ENCODE measurements at regions not wholly inside any gene's neighbourhood (a gene's known extent, or its start where the extent isn't known, plus 50 kb on each side); places are given as distances from the start of the nearest gene placed in this dataset.

DNA sequence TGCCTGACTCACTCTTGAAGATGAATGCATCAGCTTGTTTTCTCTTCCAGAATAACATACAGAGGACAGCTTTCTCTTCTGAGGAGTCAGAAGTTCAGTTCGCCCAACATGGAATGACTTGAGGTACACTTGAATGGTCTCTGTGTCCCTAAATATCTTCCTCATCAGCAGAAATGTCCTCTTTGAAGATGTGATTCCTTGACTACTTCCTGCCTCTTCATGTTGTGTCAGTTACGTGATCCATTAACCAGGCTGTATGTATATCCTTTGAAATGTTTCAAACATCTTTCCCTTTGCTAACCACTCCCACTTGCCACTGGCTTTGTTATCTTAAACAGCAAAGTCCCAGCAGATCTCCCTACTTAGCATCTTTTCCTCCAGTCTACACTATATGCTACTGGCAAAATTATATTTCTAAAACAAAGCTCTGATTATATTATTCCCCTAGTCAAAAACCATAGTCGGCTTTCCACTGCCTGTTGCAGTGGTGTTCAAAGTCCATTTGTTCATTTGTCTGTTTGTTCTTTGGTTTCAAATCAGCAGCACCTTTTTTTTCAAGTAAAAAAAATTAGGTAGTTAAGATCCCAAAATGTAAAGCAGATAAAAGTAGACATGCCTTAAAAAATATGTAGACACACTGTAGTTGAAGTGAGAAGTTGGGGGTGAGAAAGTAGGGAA is 82.1 kb upstream of the PAK3 start:
- DNase-seq, result no peak
- POLR2A ChIA-PET, result no interaction called here
- intact Hi-C loops (cut with micrococcal nuclease), result no loop called here
- Histone ChIP-seq H3K4me3 (ENCODE audit: low read length) (no peak overlapping the region), H3K9me3 (ENCODE audit: control insufficient read depth in 2 of 3, low read length in 3 of 3) (no peaks in the 10 kb centered on the region), H3K36me3 (ENCODE audit: control insufficient read depth in 2 of 3, insufficient read depth in 3 of 3, low read length in 3 of 3) (no peaks in the 10 kb centered on the region), H3K4me1 (ENCODE audit: control insufficient read depth in 2 of 2, insufficient read depth in 2 of 2, low read length in 2 of 2) (no peaks in the 10 kb centered on the region), H3K27me3 (ENCODE audit: control insufficient read depth in 2 of 2, insufficient read depth in 2 of 2, low read length in 2 of 2) (no peaks in the 10 kb centered on the region), H3K27ac (ENCODE audit: low read depth, low read length) (no peak overlapping the region)
- Mint-ChIP-seq H3K4me3 (no peak overlapping the region), H3K9me3 (peaks cover 0 to 6% (median 0%) of the 10 kb centered on the region in 11 donors), H3K4me1 (peaks cover 0 to 1% (median 0%) of the 10 kb centered on the region in 7 donors), H3K27me3 (peaks cover 0 to 10% (median 0%) of the 10 kb centered on the region in 5 donors), H3K36me3 (no peaks in the 10 kb centered on the region), H3K27ac (no peak overlapping the region)
- CTCF ChIA-PET, result no interaction called here
- ATAC-seq, result no peak

DNA sequence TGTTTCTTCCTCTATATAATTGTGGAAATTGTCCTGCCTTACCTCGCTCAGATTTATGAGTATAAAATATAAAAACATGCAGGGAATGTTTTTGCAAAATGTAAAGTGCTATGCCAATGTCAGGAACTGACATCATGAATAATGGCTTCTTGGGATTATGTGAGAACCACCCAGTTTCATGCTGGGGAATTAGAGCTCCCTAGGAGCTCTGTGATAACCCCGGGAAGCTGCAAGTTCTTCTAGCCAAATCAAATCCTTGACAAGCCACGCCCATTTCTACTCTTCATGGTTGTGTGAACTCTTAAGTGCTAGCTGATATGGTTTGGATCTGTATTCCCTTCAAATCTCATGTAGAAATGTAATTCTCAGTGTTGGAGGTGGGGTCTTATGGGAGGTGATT is 85.9 kb upstream of the PAK3 start:
- Histone ChIP-seq H3K4me3 (ENCODE audit: low read length) (no peak overlapping the region), H3K4me1 (ENCODE audit: control insufficient read depth in 2 of 2, insufficient read depth in 2 of 2, low read length in 2 of 2) (no peaks in the 10 kb centered on the region), H3K9me3 (ENCODE audit: control insufficient read depth in 2 of 3, low read length in 3 of 3) (no peaks in the 10 kb centered on the region), H3K36me3 (ENCODE audit: control insufficient read depth in 2 of 3, insufficient read depth in 3 of 3, low read length in 3 of 3) (no peaks in the 10 kb centered on the region), H3K27me3 (ENCODE audit: control insufficient read depth in 2 of 2, insufficient read depth in 2 of 2, low read length in 2 of 2) (no peaks in the 10 kb centered on the region), H3K27ac (ENCODE audit: low read depth, low read length) (no peak overlapping the region)
- peaks cover 0 to 1% (median 0%) of the 10 kb centered on the region in 7 donors for H3K4me1 Mint-ChIP-seq
- H3K36me3 Mint-ChIP-seq, result no peaks in the 10 kb centered on the region
- intact Hi-C loops (cut with micrococcal nuclease), result no loop called here
- DNase-seq, result no peak
- no peak for ATAC-seq
- ChIA-PET POLR2A (no interaction called here), CTCF (no interaction called here)
- no peak overlapping the region for H3K27ac Mint-ChIP-seq
- H3K4me3 Mint-ChIP-seq, result no peak overlapping the region
- H3K9me3 Mint-ChIP-seq, result no peaks in the 10 kb centered on the region
- peaks cover 0 to 3% (median 0%) of the 10 kb centered on the region in 5 donors for H3K27me3 Mint-ChIP-seq

DNA sequence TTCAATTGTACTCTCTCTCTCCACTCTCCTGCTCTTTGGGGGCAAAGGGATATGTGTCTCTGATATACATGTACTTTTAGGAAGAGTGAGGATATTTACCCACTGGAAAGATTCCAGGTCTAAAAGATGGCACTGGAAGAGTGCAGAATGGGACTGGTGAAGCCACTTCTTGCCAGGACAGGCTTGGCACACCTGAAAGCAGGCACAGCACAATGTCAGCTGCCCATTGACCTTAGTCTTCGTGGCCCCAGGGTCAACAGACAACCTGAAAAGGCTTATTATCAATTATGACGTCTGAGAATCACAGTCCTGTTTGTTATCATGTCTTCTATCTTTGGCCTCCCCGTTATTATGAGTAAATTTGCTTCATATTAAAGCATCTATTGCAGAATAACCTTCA is 86.7 kb upstream of the PAK3 start:
- H3K4me1 ChIP-seq (ENCODE audit: control insufficient read depth in 2 of 2, insufficient read depth in 2 of 2, low read length in 2 of 2), result no peaks in the 10 kb centered on the region
- H3K4me3 ChIP-seq (ENCODE audit: low read length), result no peak overlapping the region
- H3K27ac ChIP-seq (ENCODE audit: low read depth, low read length), result no peak overlapping the region
- ATAC-seq (no peak), DNase-seq (no peak)
- no peaks in the 10 kb centered on the region for H3K36me3 Mint-ChIP-seq
- H3K27me3 ChIP-seq (ENCODE audit: control insufficient read depth in 2 of 2, insufficient read depth in 2 of 2, low read length in 2 of 2), result no peaks in the 10 kb centered on the region
- no peaks in the 10 kb centered on the region for H3K9me3 ChIP-seq (ENCODE audit: control insufficient read depth in 2 of 3, low read length in 3 of 3)
- H3K36me3 ChIP-seq (ENCODE audit: control insufficient read depth in 2 of 3, insufficient read depth in 3 of 3, low read length in 3 of 3), result no peaks in the 10 kb centered on the region
- H3K4me3 Mint-ChIP-seq, result no peak overlapping the region
- POLR2A ChIA-PET, result no interaction called here
- H3K27me3 Mint-ChIP-seq, result no peaks in the 10 kb centered on the region
- intact Hi-C loops (cut with micrococcal nuclease), result no loop called here
- peaks cover 0 to 1% (median 0%) of the 10 kb centered on the region in 7 donors for H3K4me1 Mint-ChIP-seq
- CTCF ChIA-PET, result no interaction called here
- no peaks in the 10 kb centered on the region for H3K9me3 Mint-ChIP-seq
- no peak overlapping the region for H3K27ac Mint-ChIP-seq

DNA sequence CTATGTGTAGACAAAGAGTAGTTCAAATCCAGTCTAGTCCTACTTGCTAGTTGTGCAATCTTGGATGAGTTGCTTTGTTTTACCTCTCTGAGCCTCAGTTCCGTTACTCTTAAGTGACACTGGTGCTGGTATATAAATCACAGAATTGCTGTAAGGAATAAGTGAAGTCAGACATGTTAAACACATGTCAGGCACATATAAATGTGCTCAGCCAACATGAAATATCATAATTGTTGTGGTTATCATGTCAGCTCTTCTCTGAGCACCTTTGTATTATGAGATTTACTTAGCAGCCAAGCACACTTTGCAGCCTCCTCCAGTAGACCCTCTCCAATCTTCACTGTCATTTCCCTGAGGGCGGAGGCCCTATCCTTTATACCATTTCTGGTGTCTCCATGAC is 87.9 kb upstream of the PAK3 start:
- intact Hi-C loops (cut with micrococcal nuclease), result no loop called here
- CTCF ChIA-PET, result no interaction called here
- POLR2A ChIA-PET, result no interaction called here
- no peak overlapping the region for H3K27ac ChIP-seq (ENCODE audit: low read depth, low read length)
- H3K27me3 Mint-ChIP-seq, result no peaks in the 10 kb centered on the region
- H3K4me3 ChIP-seq (ENCODE audit: low read length), result no peak overlapping the region
- H3K36me3 ChIP-seq (ENCODE audit: control insufficient read depth in 2 of 3, insufficient read depth in 3 of 3, low read length in 3 of 3), result no peaks in the 10 kb centered on the region
- H3K36me3 Mint-ChIP-seq, result no peaks in the 10 kb centered on the region
- H3K4me1 Mint-ChIP-seq, result peaks cover 0 to 1% (median 0%) of the 10 kb centered on the region in 7 donors
- no peaks in the 10 kb centered on the region for H3K9me3 Mint-ChIP-seq
- DNase-seq, result no peak
- no peak overlapping the region for H3K27ac Mint-ChIP-seq
- no peaks in the 10 kb centered on the region for H3K9me3 ChIP-seq (ENCODE audit: control insufficient read depth in 2 of 3, low read length in 3 of 3)
- H3K4me3 Mint-ChIP-seq, result no peak overlapping the region
- no peaks in the 10 kb centered on the region for H3K4me1 ChIP-seq (ENCODE audit: control insufficient read depth in 2 of 2, insufficient read depth in 2 of 2, low read length in 2 of 2)
- no peaks in the 10 kb centered on the region for H3K27me3 ChIP-seq (ENCODE audit: control insufficient read depth in 2 of 2, insufficient read depth in 2 of 2, low read length in 2 of 2)
- no peak for ATAC-seq

DNA sequence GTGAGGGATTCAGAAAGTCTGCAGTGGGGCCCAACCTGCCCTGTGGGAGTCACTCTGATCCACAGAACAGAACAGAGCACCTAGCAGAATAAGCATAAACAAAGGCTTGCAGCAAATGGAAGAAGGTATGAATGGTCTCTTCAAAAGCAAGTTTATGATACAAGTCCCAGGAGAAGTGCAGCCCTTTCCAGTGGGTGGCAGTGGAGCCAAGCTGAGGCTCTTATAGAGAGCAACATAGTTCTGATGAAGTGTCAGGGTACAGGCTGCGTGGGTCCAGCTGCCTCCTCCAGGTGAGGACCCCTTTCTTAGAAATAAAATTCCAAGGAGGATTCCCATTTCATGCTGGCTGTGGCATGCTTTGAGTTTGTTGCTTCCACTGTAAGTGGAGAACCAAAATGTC is 88.8 kb upstream of the PAK3 start:
- H3K27me3 Mint-ChIP-seq, result no peaks in the 10 kb centered on the region
- intact Hi-C loops (cut with micrococcal nuclease), result no loop called here
- ATAC-seq (no peak), DNase-seq (no peak)
- ChIA-PET POLR2A (no interaction called here), CTCF (no interaction called here)
- Histone ChIP-seq H3K4me1 (ENCODE audit: control insufficient read depth in 2 of 2, insufficient read depth in 2 of 2, low read length in 2 of 2) (no peaks in the 10 kb centered on the region), H3K27ac (ENCODE audit: low read depth, low read length) (no peak overlapping the region), H3K4me3 (ENCODE audit: low read length) (no peak overlapping the region), H3K27me3 (ENCODE audit: control insufficient read depth in 2 of 2, insufficient read depth in 2 of 2, low read length in 2 of 2) (no peaks in the 10 kb centered on the region), H3K9me3 (ENCODE audit: control insufficient read depth in 2 of 3, low read length in 3 of 3) (no peaks in the 10 kb centered on the region), H3K36me3 (ENCODE audit: control insufficient read depth in 2 of 3, insufficient read depth in 3 of 3, low read length in 3 of 3) (no peaks in the 10 kb centered on the region)
- H3K27ac Mint-ChIP-seq, result no peak overlapping the region
- H3K9me3 Mint-ChIP-seq, result no peaks in the 10 kb centered on the region
- H3K4me3 Mint-ChIP-seq, result no peak overlapping the region
- H3K36me3 Mint-ChIP-seq, result no peaks in the 10 kb centered on the region
- H3K4me1 Mint-ChIP-seq, result peaks cover 0 to 1% (median 0%) of the 10 kb centered on the region in 7 donors

DNA sequence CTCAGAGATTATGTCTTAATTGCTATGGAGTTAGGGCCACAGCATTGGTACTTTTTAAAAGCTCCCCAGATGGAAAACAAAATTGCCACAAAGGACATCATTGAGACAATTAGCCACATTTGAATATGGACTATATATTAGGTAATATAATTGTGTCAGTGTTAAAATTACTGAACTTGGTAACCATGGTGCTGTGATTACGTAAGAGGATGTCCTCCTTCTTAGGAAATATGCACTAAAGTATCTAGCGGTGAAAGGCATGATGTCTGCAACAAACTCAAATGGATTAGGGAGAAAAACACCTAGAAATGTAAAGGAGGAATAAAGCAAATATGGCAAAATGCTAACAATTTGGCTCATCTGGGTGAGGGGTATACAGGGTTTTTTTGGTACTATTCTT is 89.9 kb upstream of the PAK3 start:
- no peaks in the 10 kb centered on the region for H3K9me3 ChIP-seq (ENCODE audit: control insufficient read depth in 2 of 3, low read length in 3 of 3)
- POLR2A ChIA-PET, result no interaction called here
- H3K27me3 ChIP-seq (ENCODE audit: control insufficient read depth in 2 of 2, insufficient read depth in 2 of 2, low read length in 2 of 2), result no peaks in the 10 kb centered on the region
- Mint-ChIP-seq H3K4me1 (peaks cover 0 to 1% (median 0%) of the 10 kb centered on the region in 7 donors), H3K4me3 (no peak overlapping the region), H3K9me3 (no peaks in the 10 kb centered on the region), H3K27ac (no peak overlapping the region), H3K36me3 (no peaks in the 10 kb centered on the region), H3K27me3 (no peaks in the 10 kb centered on the region)
- no peaks in the 10 kb centered on the region for H3K4me1 ChIP-seq (ENCODE audit: control insufficient read depth in 2 of 2, insufficient read depth in 2 of 2, low read length in 2 of 2)
- DNase-seq, result no peak
- no peak overlapping the region for H3K4me3 ChIP-seq (ENCODE audit: low read length)
- no peak for ATAC-seq
- H3K27ac ChIP-seq (ENCODE audit: low read depth, low read length), result no peak overlapping the region
- intact Hi-C loops (cut with micrococcal nuclease), result no loop called here
- no peaks in the 10 kb centered on the region for H3K36me3 ChIP-seq (ENCODE audit: control insufficient read depth in 2 of 3, insufficient read depth in 3 of 3, low read length in 3 of 3)
- CTCF ChIA-PET, result no interaction called here

DNA sequence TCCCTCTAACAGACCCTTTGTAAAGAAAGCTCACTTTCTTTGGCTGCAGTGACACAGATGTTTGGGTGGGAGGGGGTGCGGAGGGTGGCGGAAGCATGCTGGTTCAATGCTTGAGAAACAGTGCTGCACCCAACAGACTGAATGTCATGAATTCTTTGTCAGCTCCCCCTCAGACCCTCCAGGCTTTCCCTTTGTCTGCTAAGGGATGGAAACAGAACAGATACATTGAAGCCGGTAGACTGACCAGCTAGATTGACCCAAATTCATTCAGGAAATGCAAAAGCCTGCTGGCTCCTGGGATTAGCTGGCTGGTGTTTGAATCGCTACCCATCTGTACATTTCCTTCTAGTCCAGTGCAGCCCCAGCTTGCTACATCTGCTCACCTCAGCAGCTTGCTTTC is 90.8 kb upstream of the PAK3 start:
- Histone ChIP-seq H3K27ac (ENCODE audit: low read depth, low read length) (no peak overlapping the region), H3K9me3 (ENCODE audit: control insufficient read depth in 2 of 3, low read length in 3 of 3) (no peaks in the 10 kb centered on the region), H3K36me3 (ENCODE audit: control insufficient read depth in 2 of 3, insufficient read depth in 3 of 3, low read length in 3 of 3) (no peaks in the 10 kb centered on the region), H3K4me3 (ENCODE audit: low read length) (no peak overlapping the region), H3K4me1 (ENCODE audit: control insufficient read depth in 2 of 2, insufficient read depth in 2 of 2, low read length in 2 of 2) (no peaks in the 10 kb centered on the region), H3K27me3 (ENCODE audit: control insufficient read depth in 2 of 2, insufficient read depth in 2 of 2, low read length in 2 of 2) (no peaks in the 10 kb centered on the region)
- H3K36me3 Mint-ChIP-seq, result no peaks in the 10 kb centered on the region
- intact Hi-C loops (cut with micrococcal nuclease), result no loop called here
- no peaks in the 10 kb centered on the region for H3K4me1 Mint-ChIP-seq
- no peak for DNase-seq
- H3K27me3 Mint-ChIP-seq, result no peaks in the 10 kb centered on the region
- POLR2A ChIA-PET, result no interaction called here
- no peak for ATAC-seq
- H3K9me3 Mint-ChIP-seq, result no peaks in the 10 kb centered on the region
- CTCF ChIA-PET, result no interaction called here
- H3K27ac Mint-ChIP-seq, result no peak overlapping the region
- no peak overlapping the region for H3K4me3 Mint-ChIP-seq
